SK-N-MC (cell line): ENCODE measurements at regions not wholly inside any gene's neighbourhood (a gene's known extent, or its start where the extent isn't known, plus 50 kb on each side); places are given as distances from the start of the nearest gene placed in this dataset.

Experiments used
- EZH2 ChIP-seq: fragments of 200-600 bp; sonication (generic); IDR thresholded peaks from one replicate; pipeline ENCODE4 v1.6.1; 2017; ENCODE audit warnings: antibody characterized with exemption
- FOXP2 ChIP-seq: optimal IDR thresholded peaks from 2 replicates; pipeline ENCODE3; 2011; ENCODE audit warnings: mild to moderate bottlenecking, moderate library complexity; ENCODE audit not compliant: insufficient read depth; ENCODE audit errors: extremely low read length, control extremely low read depth
- POLR2AphosphoS5 ChIP-seq: IDR thresholded peaks from 2 replicates; pipeline ENCODE4 v1.6.1; 2012; ENCODE audit warnings: mild to moderate bottlenecking, low read depth, low read length, borderline replicate concordance

GRCh38 chr2:12236136-12236844 is 480.4 kb upstream of the TRIB2 start:
- TF ChIP-seq POLR2AphosphoS5 (no peak), EZH2 (no peak), FOXP2 (no peak)
